Thoracic aorta (tissue), 2 donors: ENCODE measurements at regions not wholly inside any gene's neighbourhood (a gene's known extent, or its start where the extent isn't known, plus 50 kb on each side); places are given as distances from the start of the nearest gene placed in this dataset.

ENCODE experiments used
- ATAC-seq: fragments of 150-250 bp; one replicate; pipeline ENCODE4 v1.8.0; 2017; ENCODE audit warnings: low read depth; ENCODE audit not compliant: insufficient number of reproducible peaks, low FRiP score
- DNase-seq: peaks from one replicate; pipeline ENCODE4 v3.0.0-alpha.2; 2020; ENCODE audit warnings: low spot score
- H3K27ac ChIP-seq, 2 donors: fragments of 200-600 bp; sonication (generic); 1 replicate in 1 of 2; 2 replicates in 1 of 2; pipeline ENCODE4 v1.5.1; 2016; ENCODE audit warnings: mild to moderate bottlenecking in 2 of 2, moderate library complexity in 2 of 2
- H3K27me3 ChIP-seq: fragments of 200-600 bp; sonication (generic); replicated peaks from 2 replicates; pipeline ENCODE4 v1.6.0; 2016; ENCODE audit warnings: mild to moderate bottlenecking; ENCODE audit not compliant: insufficient read depth
- H3K36me3 ChIP-seq: fragments of 200-600 bp; sonication (generic); one replicate; pipeline ENCODE4 v1.5.1; 2016
- H3K4me1 ChIP-seq, 2 donors: fragments of 200-600 bp; sonication (generic); 1 replicate in 1 of 2; 2 replicates in 1 of 2; pipeline versions ENCODE4 v1.5.1 to v1.6.0; 2016; ENCODE audit warnings: low read depth in 2 of 2, mild to moderate bottlenecking in 1 of 2; ENCODE audit not compliant: control insufficient read depth in 1 of 2
- H3K4me3 ChIP-seq: fragments of 200-600 bp; sonication (generic); 2 replicates; pipeline ENCODE4 v1.5.1; 2016; ENCODE audit warnings: mild to moderate bottlenecking
- H3K9me3 ChIP-seq: fragments of 200-600 bp; sonication (generic); 2 replicates; pipeline ENCODE4 v1.5.1; 2016
- TF ChIP-seq, protein P1 (sequence below): fragments of 200-600 bp; sonication (generic); IDR thresholded peaks from one replicate; pipeline ENCODE4 v1.5.1; 2019; ENCODE audit warnings: antibody characterized with exemption

DNA sequence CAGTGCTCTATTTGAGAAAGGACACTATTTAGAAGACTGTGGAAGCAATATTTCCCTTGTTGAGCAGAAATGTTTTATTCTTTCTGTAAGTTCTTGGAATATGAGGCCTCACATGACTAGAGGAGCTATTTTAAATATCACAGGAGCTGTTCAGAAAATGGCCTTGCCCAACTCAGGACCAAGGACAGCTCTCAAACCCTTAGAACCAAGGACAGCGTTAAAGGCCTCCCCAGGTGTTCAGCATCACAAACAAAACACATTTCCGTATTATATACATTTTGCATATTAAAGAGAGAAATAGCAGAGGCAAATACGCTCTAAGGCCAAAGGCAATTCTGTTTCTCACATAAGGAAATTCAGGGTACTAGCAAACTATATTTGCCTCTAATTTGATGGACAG is 631.4 kb downstream of the CDH26 start:
- no peak for DNase-seq
- Histone ChIP-seq H3K27me3 (no peaks in the 10 kb centered on the region), H3K36me3 (no peaks in the 10 kb centered on the region), H3K4me3 (no peak overlapping the region), H3K9me3 (no peaks in the 10 kb centered on the region), H3K27ac (no peak overlapping the region), H3K4me1 (no peaks in the 10 kb centered on the region)
- ATAC-seq = no peak
- TF ChIP-seq, protein P1, sequence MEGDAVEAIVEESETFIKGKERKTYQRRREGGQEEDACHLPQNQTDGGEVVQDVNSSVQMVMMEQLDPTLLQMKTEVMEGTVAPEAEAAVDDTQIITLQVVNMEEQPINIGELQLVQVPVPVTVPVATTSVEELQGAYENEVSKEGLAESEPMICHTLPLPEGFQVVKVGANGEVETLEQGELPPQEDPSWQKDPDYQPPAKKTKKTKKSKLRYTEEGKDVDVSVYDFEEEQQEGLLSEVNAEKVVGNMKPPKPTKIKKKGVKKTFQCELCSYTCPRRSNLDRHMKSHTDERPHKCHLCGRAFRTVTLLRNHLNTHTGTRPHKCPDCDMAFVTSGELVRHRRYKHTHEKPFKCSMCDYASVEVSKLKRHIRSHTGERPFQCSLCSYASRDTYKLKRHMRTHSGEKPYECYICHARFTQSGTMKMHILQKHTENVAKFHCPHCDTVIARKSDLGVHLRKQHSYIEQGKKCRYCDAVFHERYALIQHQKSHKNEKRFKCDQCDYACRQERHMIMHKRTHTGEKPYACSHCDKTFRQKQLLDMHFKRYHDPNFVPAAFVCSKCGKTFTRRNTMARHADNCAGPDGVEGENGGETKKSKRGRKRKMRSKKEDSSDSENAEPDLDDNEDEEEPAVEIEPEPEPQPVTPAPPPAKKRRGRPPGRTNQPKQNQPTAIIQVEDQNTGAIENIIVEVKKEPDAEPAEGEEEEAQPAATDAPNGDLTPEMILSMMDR = no peak

DNA sequence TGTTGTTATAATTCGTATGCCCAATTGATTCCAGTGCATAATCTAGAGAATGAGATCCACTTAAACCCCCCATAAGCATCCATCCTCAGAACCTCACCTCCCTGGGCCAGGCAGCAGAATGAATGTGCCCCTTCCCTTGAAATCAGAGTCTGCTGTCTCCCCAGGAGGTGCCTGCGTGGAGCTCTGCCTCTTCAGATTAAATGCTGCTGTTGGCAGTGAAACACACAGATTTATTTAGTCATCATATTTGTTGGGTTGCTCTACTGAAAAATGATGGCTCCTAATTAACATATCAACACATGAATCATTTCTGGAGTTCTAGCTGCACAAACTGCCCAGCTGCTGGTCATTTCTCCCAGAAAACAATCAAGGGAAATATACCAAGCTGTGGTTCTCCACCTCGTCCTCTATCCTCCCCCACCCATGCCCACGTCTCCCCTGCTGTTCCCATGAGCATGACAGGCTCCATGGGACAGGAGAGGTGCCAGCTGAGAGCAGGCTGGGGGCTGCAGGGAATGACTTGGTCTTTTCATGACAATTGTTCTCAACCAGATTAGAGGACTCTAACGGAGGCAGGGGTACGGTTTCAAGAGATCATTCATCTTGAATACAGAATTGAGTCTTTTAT is 633.1 kb downstream of the CDH26 start:
- no peaks in the 10 kb centered on the region for H3K9me3 ChIP-seq
- no peak for DNase-seq

DNA sequence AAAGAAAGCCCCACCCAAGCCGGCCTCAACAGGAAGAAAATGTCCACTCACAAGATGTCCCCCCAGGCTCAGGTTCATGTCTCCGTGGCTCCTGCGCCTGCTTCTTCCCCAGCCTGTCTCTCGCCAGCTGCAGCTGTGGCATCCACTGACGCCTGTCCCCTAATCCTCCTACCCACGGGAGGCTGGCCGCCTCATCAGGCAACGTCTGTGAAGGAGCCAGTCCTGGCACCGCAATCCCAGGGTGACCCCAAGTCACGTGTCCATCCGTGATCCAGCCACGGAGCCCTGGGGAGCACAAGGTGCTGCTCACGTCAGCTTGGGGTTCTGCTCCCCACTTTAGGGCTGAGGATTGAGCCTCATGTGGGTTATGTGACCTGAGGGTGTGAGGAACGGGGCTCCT is 640.3 kb downstream of the CDH26 start:
- TF ChIP-seq, protein P1 = no peak
- ATAC-seq = no peak
- H3K9me3 ChIP-seq = no peaks in the 10 kb centered on the region
- no peaks in the 10 kb centered on the region for H3K27me3 ChIP-seq
- no peaks in the 10 kb centered on the region for H3K4me1 ChIP-seq
- H3K36me3 ChIP-seq = no peaks in the 10 kb centered on the region
- H3K4me3 ChIP-seq = no peak overlapping the region
- no peak for DNase-seq
- H3K27ac ChIP-seq = no peak overlapping the region

More for the DNA sequence above, 633.1 kb downstream of the CDH26 start:
- TF ChIP-seq, protein P1 = no peak
- Histone ChIP-seq H3K4me1 (no peaks in the 10 kb centered on the region), H3K4me3 (no peak overlapping the region), H3K36me3 (no peaks in the 10 kb centered on the region), H3K27ac (no peak overlapping the region), H3K27me3 (no peaks in the 10 kb centered on the region)
- ATAC-seq = no peak

DNA sequence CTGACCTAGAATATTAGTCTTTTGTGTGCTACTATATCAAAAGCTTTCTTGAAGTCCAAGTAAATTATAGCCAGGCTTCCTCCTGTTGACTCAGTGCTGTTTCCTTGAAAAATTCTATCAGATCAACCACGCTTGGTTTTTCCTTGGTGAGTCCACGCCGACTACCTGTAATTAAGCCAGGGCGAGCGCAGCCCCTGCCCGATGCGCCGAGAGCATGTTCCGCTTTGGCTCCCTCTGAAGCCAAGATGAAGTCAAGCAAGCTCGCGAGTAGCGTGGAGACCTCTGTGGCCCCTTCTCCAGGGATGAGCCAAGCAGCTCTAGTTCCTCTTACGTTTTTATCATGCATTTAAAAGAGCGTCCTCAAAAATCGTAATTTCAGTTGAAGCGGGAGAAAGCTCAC is 641.2 kb downstream of the CDH26 start:
- Histone ChIP-seq H3K36me3 (no peaks in the 10 kb centered on the region), H3K4me3 (no peak overlapping the region), H3K4me1 (no peaks in the 10 kb centered on the region), H3K27ac (no peak overlapping the region), H3K27me3 (no peaks in the 10 kb centered on the region), H3K9me3 (no peaks in the 10 kb centered on the region)
- TF ChIP-seq, protein P1 = no peak
- DNase-seq (no peak), ATAC-seq (no peak)

DNA sequence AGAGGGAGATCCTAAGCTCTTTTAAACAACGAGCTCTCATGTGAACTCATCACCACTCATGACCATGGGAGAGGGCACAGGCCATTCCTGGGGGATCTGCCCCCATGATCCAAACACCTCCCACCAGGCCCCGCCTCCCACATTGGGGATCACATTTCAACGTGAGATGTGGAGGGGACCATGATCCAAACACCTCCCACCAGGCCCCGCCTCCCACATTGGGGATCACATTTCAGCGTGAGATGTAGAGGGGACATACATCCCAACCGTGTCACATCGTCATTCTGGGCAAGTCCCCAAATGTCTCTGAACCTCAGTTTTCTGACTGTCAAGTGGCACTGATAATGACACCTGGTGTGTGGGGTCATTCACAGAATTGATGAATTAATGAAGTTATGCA is 641.8 kb downstream of the CDH26 start:
- no peaks in the 10 kb centered on the region for H3K4me1 ChIP-seq
- H3K27ac ChIP-seq = no peak overlapping the region
- no peaks in the 10 kb centered on the region for H3K9me3 ChIP-seq
- H3K4me3 ChIP-seq = no peak overlapping the region
- ATAC-seq (no peak), DNase-seq (no peak)
- H3K36me3 ChIP-seq = no peaks in the 10 kb centered on the region
- H3K27me3 ChIP-seq = no peaks in the 10 kb centered on the region
- TF ChIP-seq, protein P1 = no peak
